ENCODE measurements at regions not wholly inside any gene's neighbourhood (a gene's known extent, or its start where the extent isn't known, plus 50 kb on each side); places are given as distances from the start of the nearest gene placed in this dataset.

- TF ChIP-seq POLR2AphosphoS5 (IDR thresholded peaks at IDR 0.05; ENCODE audit: borderline replicate concordance, low read depth, low read length) (no peak), EZH2 (IDR thresholded peaks at IDR 0.05) (no peak)
Measured at GRCh38 chr11:119983816-119984215, 154.1 kb downstream of the TRIM29 start.

Measured in SK-N-MC (cell line).